ENCODE measurements at regions not wholly inside any gene's neighbourhood (a gene's known extent, or its start where the extent isn't known, plus 50 kb on each side); places are given as distances from the start of the nearest gene placed in this dataset.

DNA sequence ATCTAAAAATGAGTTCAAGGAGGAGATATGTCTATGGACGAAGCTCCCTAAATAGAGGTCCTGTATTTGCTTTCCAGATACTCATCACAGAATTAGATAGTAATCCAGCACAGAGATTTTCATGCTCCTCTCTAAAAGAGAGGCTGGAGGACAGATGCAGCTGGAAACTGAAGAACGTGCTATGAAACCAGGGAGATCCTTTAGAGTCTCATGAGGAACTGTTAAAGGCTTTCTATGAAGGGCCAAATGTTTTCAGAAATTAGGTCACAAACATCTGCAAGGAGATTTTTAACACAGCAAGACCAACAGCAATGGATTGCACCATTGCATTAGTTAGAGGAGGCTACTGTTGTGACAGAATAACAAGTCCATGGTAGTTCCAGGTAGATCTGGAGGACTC, 95.6 kb upstream of the ARHGAP20 start:
- TF ChIP-seq, protein P1, sequence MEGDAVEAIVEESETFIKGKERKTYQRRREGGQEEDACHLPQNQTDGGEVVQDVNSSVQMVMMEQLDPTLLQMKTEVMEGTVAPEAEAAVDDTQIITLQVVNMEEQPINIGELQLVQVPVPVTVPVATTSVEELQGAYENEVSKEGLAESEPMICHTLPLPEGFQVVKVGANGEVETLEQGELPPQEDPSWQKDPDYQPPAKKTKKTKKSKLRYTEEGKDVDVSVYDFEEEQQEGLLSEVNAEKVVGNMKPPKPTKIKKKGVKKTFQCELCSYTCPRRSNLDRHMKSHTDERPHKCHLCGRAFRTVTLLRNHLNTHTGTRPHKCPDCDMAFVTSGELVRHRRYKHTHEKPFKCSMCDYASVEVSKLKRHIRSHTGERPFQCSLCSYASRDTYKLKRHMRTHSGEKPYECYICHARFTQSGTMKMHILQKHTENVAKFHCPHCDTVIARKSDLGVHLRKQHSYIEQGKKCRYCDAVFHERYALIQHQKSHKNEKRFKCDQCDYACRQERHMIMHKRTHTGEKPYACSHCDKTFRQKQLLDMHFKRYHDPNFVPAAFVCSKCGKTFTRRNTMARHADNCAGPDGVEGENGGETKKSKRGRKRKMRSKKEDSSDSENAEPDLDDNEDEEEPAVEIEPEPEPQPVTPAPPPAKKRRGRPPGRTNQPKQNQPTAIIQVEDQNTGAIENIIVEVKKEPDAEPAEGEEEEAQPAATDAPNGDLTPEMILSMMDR (IDR thresholded peaks at IDR 0.05; ENCODE audit: insufficient read depth, low read length, poor library complexity, severe bottlenecking) = no peak
- no peak for TF ChIP-seq EZH2phosphoT487 (conservative IDR thresholded peaks at IDR 0.05; ENCODE audit: low read length)
